ENCODE measurements at regions not wholly inside any gene's neighbourhood (a gene's known extent, or its start where the extent isn't known, plus 50 kb on each side); places are given as distances from the start of the nearest gene placed in this dataset.

DNA sequence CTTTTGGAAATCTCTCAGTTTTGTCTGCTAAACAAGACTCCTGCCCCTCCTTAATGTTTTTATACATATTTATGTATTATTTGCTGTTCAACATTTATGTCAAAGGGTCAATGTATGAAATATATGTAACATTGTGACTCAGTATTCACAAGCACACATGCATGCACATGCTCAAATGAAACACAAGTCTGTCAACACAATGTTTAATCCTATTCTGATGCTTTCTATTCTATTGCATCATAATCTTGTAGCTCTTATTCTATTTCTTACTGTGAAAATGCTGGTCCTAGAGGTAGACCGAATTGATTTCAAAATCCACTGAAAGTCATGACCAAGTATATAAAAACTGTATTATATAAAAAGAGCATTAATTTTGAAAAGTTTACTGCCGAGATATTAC is 1463.3 kb downstream of the C4orf33 start:
- DNase-seq = no peak

DNA sequence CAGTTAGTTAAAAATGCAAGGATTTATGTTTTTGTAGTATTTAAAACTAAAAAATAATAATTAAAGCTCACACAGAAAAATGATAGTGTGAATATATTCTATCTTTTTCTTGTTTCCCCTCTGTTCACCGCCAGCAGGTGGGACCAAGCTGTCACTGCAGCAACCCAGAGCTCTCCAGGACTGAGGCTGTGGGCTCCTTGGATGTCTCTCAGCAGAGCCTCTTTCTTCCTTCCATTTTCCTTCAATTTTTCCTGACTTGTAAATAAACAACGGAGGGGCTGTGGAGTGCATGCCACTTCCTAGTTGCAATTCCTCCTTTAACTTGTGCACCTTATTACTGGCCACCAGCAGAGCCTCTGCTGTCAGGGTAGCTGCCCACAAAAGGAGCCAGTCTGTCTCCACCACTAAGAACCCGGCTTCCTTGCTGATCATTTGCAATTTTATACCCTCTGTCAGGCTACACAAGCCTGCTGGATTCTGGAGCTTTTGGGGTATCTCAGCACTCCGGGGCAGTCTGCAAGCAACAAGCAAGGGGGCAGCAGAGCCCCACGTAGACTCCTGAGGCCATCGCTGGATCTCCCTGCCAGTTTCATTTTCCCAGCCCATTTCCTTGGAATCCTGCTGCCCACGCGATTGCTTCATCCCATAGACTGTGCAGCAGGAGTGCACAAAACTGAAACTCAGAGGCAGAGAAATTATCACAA is 1467.4 kb downstream of the C4orf33 start:
- DNase-seq = no peak

DNA sequence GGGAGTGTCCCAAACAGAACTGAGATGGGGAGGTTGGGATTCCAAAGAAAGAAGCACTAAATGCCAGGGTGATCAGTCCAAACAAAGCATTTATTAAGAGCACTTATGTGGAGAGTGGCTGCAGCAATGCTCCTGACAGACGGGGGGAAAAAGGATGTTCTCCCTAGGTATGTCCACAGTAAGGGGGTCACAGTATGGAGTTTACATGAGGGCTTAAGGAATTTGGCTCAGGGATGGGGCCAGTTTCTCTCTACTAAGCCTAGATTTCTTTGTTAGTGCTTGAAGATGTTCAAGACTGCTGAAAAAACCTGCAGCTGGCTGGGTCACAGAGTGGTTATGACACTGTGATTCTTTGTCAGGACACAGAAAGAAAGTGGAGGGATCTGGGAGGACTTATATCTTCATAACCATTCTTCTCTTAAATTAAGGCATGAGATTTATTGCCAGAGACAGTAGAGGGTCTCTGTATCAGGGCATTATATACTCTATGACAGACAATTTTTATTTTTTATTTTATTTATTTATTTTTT is 1468.0 kb downstream of the C4orf33 start:
- DNase-seq = no peak

DNA sequence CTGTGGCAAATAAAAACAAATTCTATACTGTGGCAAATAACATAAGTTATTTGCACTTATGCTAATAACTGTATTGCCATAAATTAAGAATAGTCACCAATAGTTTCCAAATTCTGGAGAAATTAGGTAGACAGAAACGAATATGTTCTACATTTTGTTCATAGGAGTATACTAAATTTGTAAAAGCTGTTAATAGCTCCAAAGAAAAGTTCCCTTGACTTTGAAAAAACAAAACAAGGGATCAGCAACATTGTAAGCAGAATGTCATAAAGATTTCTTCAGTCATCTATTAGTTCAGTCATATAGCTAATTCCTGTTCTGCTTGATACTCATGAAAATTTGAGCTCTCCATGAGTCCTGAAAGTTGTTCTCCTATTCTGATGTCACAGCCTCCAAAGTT is 1472.8 kb downstream of the C4orf33 start:
- DNase-seq = no peak

DNA sequence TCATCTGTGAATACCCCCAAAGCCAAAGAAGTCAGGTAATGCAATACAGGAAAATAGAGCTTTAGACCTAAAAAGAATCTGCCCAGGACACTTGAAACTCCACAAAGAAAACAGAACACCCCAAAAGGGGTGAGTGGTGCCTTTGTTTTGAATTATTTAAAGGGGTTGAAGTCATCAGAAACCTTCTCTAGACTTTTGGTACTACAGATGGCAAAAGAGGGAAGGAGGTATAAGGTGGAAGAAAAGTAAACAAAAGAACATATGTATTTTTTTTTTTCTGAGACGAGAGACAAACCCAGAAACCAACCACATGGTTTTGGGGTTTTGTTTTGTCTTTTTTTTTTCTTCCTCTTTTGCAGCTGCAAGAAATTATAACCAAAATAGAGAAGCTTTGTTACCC is 1477.8 kb downstream of the C4orf33 start:
- no peak for DNase-seq

DNA sequence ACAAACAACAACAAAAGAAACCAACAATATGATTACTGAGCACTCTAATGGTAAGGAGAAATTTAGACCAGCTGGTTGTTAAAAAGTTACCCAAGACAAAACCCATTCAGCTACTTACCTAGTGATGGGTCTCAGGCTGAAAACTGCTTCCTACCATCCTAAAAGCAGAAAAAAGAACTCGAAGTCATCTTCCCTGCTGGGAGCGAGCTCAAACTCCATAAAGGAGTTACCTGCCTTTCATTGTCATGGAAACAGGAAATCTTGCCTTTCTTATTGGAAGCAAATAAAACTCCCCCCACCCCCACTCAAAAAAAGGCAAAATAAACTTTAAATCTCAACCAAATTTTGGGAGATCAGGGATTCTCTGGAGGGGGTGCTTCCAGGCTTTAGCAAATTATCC is 1478.3 kb downstream of the C4orf33 start:
- no peak for DNase-seq

DNA sequence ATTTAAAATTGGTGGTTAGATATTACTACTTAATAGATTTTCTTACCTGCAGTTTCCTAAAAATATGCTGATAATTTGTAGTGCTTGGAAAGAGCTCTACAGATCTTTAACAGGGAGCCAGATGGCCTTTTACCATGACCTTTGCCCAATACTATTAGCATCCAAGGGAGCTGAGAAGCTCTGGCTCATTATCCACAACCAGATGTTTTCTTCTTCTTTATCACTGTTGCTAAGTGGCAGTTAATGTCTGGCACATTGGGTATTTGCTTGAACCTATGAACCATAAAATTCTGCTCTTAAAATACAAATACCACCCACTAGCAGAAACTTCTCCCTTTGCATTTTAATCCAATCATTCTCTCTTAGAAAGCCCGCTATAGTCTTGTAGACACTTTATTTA is 1480.3 kb downstream of the C4orf33 start:
- DNase-seq = no peak

DNA sequence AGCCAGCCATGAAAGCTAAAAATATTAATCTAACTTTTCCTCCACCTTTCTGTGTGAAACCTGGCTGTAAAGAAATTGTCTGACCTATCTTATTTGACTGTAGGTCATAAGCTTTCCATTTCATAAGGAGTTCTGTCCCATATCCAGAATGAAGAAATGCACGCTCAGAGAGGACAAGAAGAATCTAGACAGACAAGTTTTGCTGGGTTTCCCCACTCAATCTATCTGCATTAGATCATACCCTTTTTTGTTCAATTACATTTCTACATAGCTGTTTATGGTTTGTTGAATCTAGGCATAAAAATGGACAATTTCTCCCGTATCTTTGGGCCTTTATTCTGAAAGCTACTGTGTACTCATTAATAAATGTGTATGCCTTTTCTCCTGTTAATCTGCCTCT is 1495.1 kb downstream of the C4orf33 start:
- DNase-seq = no peak

DNA sequence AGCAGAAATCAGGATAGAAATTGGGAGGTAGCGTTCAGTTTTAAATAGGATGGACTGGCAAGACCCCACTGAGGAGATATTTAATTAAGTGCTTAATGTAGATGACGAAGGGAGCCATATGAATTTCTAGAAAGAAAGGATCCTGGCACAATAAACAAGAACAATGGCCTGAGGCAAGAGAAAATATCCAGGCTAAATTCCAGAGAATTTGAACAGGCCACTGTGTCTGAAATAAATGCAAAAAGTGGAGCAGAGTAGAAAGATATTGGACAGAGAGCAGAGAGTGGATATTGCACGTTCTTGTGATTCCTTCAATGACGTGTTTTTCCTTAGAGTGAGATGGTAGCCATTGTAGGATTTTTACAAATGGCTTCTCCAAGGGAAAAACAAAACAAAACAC is 1504.8 kb downstream of the C4orf33 start:
- no peak for DNase-seq

DNA sequence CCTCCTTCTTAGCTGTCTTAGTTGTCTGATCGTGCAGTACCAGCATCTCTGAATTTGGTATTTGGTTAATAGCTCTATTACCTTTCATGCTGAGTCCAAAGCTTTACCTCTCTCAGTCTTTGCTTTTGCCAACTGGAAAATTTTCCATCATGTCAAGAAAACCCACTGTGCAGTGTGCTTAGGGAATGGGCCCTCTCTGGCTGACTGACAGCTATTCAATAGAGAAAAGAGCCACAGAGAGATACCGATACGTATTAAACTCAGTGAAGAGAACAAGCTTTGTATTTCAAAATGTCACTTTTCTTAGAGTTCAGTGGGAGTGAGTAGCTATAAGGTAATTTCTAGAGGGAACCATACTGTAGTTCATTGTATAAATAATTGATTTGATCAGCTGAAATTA is 1507.1 kb downstream of the C4orf33 start:
- DNase-seq = no peak

DNA sequence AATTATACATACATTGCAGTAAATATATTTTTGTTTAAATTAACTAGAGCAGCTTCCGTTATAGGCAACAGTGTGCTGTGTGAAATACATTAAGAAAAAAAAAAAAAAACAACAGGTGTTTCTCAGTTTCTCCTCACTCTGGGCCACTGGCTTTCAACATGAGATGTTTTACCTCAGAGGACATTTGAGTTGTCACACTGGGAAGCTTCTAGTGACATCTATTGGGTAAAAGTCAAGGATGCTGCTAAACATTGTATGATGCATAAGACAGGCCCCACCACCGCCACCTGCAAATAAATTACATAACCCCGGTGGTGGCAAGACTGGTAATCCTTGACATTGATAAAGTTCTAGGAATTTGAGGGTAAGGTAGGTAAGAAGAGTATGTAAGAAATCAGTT is 1512.2 kb downstream of the C4orf33 start:
- DNase-seq = no peak

DNA sequence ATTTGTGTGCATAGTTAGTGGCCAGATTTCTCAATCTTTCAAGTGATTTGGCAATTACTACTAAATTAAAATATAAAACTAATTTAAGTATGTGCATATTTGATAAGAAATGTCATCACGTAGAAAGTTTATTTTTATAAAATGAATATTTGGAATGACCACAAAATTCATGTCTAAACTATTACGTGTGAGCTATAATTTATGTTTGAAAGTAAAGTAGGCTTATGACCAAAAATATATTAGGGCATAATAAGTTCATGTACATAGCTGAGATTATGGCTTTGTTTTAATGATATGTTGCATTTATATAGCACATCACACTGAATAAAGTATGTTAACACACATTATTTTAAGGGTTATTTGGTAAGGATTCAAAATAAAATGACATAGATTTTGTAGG is 1532.6 kb downstream of the C4orf33 start:
- DNase-seq = no peak

DNA sequence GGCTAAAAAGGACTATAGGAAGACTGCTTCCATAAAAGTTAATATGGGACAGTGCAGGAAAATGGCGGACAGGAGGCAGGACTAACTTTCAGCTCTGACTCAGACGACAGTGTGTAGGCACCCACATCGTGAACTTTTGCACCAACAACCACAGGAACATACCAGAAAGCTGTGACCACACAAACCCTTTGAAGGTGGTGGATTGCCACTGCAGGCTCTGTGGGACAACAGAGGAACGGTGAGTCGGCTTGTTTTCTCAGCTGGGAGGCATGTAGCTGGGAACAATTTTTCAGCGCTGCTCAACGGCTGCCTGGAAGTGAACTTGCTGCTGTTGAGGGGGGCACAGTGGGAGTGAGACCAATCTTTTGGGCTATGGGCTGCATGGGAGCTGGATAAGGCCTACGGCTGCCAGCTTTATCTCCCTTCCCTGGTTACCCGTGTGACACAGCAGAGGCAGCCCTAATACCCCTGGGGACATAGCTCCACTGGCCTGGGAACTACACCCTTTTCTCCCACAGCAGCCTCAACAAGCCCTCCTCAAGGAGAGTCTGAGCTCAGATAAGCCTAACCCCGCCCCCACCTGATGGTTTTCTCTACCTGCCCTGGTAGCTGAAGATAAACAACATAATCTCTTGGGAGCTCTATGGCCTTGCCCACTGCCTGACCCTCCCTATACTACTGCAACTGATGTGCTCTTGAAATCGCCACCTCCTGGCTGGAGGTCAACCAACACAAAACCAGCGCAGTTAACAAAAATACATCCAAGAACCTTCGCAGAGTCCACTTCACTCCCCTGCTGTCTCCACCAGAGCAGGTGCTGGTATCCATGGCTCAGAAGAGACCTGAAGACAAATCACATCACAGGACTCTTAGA is 1537.0 kb downstream of the C4orf33 start:
- DNase-seq = no peak

DNA sequence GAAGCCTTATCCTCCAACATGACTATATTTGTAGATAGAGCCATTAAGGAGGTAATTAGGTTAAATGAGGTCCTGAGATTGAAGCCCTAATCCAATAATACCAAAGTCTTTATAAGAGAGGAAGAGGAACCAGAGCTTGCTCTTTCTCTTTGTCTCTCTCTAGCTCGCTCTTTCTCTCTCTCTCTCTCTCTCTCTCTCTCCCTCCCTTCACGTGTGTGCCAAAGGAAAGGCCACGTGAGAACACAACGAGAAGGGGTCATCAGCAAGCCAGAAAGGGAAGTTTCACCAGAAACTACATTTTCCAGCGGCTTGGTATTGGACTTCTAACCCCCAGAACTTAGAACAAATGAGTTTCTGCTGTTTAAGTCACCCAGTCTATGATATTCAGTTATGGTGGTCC is 1540.5 kb downstream of the C4orf33 start:
- DNase-seq = no peak

DNA sequence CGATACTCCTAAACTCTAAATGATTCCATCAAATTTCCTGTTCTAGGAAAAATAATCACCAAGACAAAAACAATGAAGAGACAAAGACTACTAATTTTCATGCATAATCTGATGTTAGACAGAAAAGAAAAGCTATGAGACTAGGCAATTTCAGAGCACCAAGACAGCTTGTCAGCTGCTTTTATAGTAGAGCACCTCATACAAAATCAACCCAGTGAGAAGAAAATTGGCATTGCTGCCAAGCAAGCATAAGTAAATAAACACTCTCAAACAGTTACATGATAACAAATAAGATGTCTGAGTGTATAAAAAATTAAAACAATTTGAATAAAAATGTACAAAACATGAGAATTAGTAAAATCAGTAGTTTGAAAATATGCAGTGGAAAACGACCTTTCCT is 1544.6 kb downstream of the C4orf33 start:
- DNase-seq = no peak

DNA sequence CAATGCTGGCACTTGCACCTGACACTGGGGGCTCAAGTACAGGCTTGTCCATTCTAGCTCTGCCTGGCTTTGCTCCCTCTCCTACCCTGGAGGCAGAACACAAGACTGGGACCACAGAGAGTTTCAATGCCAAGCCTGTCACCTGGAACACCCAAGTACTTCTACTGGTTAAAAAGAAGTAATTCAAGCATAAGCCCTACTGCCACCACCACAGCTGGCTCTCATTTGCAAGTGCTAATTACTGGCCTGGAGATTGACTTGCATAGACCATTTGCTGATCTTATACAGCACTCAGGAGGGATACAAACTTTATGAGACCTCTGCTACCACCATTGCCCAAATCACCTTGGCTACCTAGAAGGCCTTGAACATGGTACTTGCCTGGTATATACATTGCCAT is 1550.9 kb downstream of the C4orf33 start:
- DNase-seq = no peak

DNA sequence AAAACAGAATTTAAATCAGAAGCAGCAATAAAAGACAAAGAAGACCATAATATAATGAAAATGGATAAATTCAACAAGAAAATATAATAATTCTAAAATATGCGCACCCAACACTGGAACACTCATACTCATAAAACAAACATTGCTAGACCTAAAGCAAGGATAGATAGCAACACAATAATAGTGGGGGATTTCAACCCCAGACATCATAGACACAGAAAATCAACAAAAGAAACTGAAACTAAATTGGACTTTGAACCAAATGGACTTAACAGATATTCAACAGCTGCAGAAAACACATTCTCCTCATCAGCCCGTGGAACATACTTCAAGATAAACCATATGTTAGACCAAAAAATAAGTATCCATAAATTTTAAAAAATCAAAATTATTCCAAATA is 1552.6 kb downstream of the C4orf33 start:
- DNase-seq = no peak

DNA sequence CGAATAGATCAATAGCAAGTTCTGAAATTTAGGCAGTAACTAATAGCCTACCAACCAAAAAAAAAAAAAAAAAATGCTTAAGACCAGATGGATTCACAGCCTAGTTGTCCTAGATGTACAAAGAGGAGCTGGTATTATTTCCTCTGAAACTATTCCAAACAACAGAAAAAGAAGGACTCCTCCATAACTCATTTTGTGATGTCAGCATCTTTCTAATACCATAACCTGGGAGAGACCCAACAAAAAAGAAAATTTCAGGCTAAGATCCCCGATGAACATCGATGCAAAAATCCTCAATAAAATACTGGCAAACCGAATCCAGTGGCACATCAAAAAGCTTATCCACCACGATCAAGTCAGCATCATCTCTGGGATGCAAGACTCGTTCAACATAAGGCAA is 1557.9 kb downstream of the C4orf33 start:
- DNase-seq = no peak

DNA sequence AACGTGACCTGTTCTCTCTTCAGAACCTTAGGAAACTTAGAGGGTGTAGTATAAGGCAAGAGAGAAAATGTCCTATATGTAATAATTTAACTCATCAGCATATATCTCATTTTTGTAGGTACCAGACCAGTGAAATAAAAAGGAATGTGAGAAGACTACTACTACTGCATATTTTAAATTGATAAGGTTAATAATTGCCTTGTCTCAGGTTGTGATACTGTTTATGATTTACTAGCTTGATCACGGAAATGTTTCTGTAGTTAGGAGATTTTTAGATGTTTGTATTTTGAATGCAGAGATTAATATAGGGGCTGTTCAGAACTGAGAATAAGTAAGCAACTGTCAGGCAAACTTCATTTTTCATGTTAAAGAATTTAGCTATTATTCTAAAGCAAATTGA is 1563.4 kb downstream of the C4orf33 start:
- DNase-seq = no peak

DNA sequence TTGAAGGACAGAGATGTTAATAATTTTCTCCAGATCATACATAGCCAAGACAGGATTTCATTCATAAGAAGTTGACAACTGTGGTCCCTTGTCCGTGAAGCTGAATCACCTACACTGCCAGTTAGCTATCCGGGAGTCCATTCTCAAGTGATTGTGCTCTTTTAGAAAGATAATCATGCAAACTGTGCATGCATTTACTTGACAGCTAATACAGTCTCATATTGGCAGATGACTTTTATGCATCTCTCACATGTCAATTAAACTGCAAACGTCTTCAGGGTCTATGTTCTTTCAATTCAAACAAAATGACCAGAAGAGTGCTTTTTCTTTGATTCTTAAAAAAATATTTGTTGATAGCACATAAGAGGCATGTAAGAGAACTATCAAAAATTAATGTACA is 1572.9 kb downstream of the C4orf33 start:
- DNase-seq = no peak

DNA sequence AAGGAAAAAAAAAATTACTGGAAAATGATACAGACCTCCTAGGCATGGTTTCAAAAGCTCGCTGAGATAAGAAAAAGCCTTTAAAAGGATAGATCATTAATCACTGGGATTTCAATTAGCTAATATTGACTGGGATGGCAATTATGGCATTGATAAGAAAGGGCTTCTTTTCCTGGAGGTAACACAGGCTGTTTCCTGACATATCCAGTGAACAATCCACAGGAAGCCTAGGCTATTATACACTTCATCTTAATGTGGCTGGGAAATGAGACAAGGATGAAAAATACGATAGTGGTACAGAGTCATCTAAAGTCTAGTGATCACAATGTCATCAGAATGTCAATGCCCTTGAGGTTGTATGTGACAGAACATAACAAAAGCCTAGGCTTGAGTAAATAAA is 1579.3 kb downstream of the C4orf33 start:
- DNase-seq = no peak

DNA sequence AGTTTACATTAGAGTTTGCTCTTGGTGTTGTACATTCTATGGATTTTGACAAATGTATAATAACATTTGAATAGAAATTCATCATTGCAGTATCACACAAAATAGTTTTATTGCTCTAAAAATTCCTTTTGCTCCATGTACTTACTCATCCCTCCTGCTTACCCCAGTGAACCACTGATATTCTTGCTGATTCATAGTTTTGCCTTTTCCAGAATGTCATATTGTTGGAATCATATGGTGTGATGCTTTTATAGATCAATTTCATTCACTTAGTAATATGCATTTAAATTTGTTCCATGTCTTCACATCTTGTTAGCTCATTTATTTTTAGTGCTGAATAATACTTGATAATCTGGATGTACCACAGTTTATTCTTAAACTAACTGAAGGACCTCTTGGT is 1593.2 kb downstream of the C4orf33 start:
- DNase-seq = no peak

DNA sequence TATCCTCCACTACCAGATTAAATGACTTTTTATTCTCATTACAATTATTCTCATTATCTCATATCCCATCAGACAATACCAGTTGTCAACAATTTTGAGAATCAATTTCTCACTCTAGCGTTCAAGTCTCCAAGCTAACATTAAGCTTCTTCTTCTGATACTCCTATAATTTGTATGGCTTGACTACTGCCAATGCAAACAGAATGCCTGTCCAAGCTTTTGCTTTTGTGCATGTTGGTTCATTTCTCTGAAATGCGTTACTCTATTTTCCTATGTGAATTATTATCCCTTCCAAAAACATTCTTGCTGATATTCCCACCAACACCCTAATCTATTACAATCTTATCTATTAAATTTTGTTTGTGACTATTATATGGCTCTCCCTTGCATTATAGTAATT is 1602.3 kb downstream of the C4orf33 start:
- DNase-seq = no peak

DNA sequence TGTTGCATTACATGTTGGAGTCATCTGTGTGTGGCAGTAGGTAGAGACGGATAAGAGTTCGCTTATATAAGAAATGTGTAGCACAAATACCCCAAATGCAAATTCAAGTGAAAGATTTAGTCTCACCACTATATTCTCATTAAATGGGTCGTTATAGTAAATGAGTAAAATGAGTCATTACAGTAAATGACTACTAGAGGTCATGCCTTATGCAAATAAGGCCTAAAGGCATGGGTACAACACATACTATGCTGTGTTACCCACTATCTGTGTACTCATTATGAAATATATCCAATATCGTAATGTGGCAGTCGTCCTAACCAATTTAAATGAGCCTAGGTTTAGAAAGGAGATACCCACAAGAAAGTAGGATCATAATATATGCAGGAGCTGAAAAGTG is 1603.1 kb downstream of the C4orf33 start:
- DNase-seq = no peak

Measured in activated CD8-positive, alpha-beta memory T cell treated with anti-CD3 and anti-CD28 coated beads, Interleukin-2, amount 50 U/mL, for 4 hours (primary cell).